Hypothalamus (tissue), 51 donors: ENCODE measurements at regions not wholly inside any gene's neighbourhood (a gene's known extent, or its start where the extent isn't known, plus 50 kb on each side); places are given as distances from the start of the nearest gene placed in this dataset.
"Not testable (repeated sequence)": the region's sequence is repeated elsewhere in the genome, so short reads cannot be mapped to it uniquely, and the experiment has no call there.

Experiments used
- DNase-seq, 51 donors: peaks; one replicate each; lab custom pipeline; 2025; lab: John Stamatoyannopoulos, UW

- not testable (repeated sequence) for DNase-seq
Measured at GRCh38 chr1:218015106-218015505, 270.0 kb upstream of the RRP15 start.

- no peak for DNase-seq
Measured at GRCh38 chr1:218024211-218024720, 260.8 kb upstream of the RRP15 start.

GRCh38 chr1:218025454-218025853 is 259.6 kb upstream of the RRP15 start:
- DNase-seq, result no peak

GRCh38 chr1:218027152-218027551 is 257.9 kb upstream of the RRP15 start:
- DNase-seq, result no peak

- no peak for DNase-seq
Measured at GRCh38 chr1:218030846-218031245, 254.2 kb upstream of the RRP15 start.

GRCh38 chr1:218031901-218032300 is 253.2 kb upstream of the RRP15 start:
- peak in 1 of 51 donors; percentile 0 for DNase-seq

- no peak for DNase-seq
Measured at GRCh38 chr1:218034468-218034867, 250.6 kb upstream of the RRP15 start.

GRCh38 chr1:218048828-218049420 is 236.2 kb upstream of the RRP15 start:
- DNase-seq, result no peak

- DNase-seq, result no peak
Measured at GRCh38 chr1:218049641-218050040, 235.5 kb upstream of the RRP15 start.

- DNase-seq, result no peak
Measured at GRCh38 chr1:218058730-218059129, 226.4 kb upstream of the RRP15 start.

- DNase-seq, result no peak
Measured at GRCh38 chr1:218064426-218064825, 220.7 kb upstream of the RRP15 start.

GRCh38 chr1:218066332-218066731 is 218.8 kb upstream of the RRP15 start:
- DNase-seq, result no peak

GRCh38 chr1:218068241-218068640 is 216.9 kb upstream of the RRP15 start:
- DNase-seq, result no peak

- DNase-seq, result no peak
Measured at GRCh38 chr1:218069180-218069579, 215.9 kb upstream of the RRP15 start.

GRCh38 chr1:218073062-218073461 is 212.0 kb upstream of the RRP15 start:
- DNase-seq, result no peak

GRCh38 chr1:218078916-218079315 is 206.2 kb upstream of the RRP15 start:
- DNase-seq, result no peak

GRCh38 chr1:218079347-218079746 is 205.7 kb upstream of the RRP15 start:
- DNase-seq, result no peak

- no peak for DNase-seq
Measured at GRCh38 chr1:218079820-218080219, 205.3 kb upstream of the RRP15 start.

- DNase-seq, result no peak
Measured at GRCh38 chr1:218080863-218081262, 204.2 kb upstream of the RRP15 start.

GRCh38 chr1:218081358-218081757 is 203.7 kb upstream of the RRP15 start:
- DNase-seq, result no peak

- no peak for DNase-seq
Measured at GRCh38 chr1:218090459-218090858, 194.6 kb upstream of the RRP15 start.

- DNase-seq, result no peak
Measured at GRCh38 chr1:218101409-218101808, 183.7 kb upstream of the RRP15 start.

GRCh38 chr1:218108034-218108433 is 177.1 kb upstream of the RRP15 start:
- DNase-seq, result no peak
